Endodermal cell (in vitro differentiated cells): ENCODE measurements at regions not wholly inside any gene's neighbourhood (a gene's known extent, or its start where the extent isn't known, plus 50 kb on each side); places are given as distances from the start of the nearest gene placed in this dataset.

Experiments
- DNase-seq: peaks from one replicate; pipeline ENCODE4 v3.0.0-alpha.2; 2017
- H3K27ac ChIP-seq: 2 replicates; pipeline ENCODE4 v1.5.1; 2013; ENCODE audit warnings: mild to moderate bottlenecking, low read depth, low read length, moderate library complexity
- H3K27me3 ChIP-seq: 2 replicates; pipeline ENCODE4 v1.6.1; 2013; ENCODE audit warnings: mild to moderate bottlenecking, low read length, moderate library complexity; ENCODE audit not compliant: insufficient read depth, control insufficient read depth, poor library complexity, severe bottlenecking
- H3K36me3 ChIP-seq: 2 replicates; pipeline ENCODE4 v1.7.0; 2013; ENCODE audit warnings: mild to moderate bottlenecking, low read length, moderate library complexity; ENCODE audit not compliant: control insufficient read depth, insufficient read depth
- H3K4me1 ChIP-seq: one replicate; pipeline ENCODE4 v1.7.0; 2013; ENCODE audit warnings: low read length; ENCODE audit not compliant: control insufficient read depth, insufficient read depth
- H3K4me3 ChIP-seq: 2 replicates; pipeline ENCODE4 v1.5.1; 2013; ENCODE audit warnings: mild to moderate bottlenecking, low read length, moderate library complexity
- H3K9ac ChIP-seq: 2 replicates; pipeline ENCODE4 v1.6.1; 2013; ENCODE audit warnings: mild to moderate bottlenecking, low read length, moderate library complexity; ENCODE audit not compliant: poor library complexity, severe bottlenecking; ENCODE audit errors: extremely low read depth
- H3K9me3 ChIP-seq: 2 replicates; pipeline ENCODE4 v1.6.1; 2013; ENCODE audit warnings: mild to moderate bottlenecking, low read length, moderate library complexity; ENCODE audit not compliant: control insufficient read depth
- H3K27ac Mint-ChIP-seq: 2 replicates; pipeline ENCODE4 v1.8.0; 2020; ENCODE audit warnings: mixed read lengths
- H3K27me3 Mint-ChIP-seq: 2 replicates; pipeline ENCODE4 v1.8.0; 2021; ENCODE audit warnings: mild to moderate bottlenecking, mixed read lengths; ENCODE audit not compliant: insufficient read depth
- H3K36me3 Mint-ChIP-seq: 2 replicates; pipeline ENCODE4 v1.8.0; 2020; ENCODE audit warnings: low read depth, mixed read lengths
- H3K4me1 Mint-ChIP-seq: 2 replicates; pipeline ENCODE4 v1.8.0; 2020; ENCODE audit warnings: mixed read lengths
- H3K4me3 Mint-ChIP-seq: 2 replicates; pipeline ENCODE4 v1.8.0; 2020; ENCODE audit warnings: mild to moderate bottlenecking, moderate library complexity, mixed read lengths
- H3K9me3 Mint-ChIP-seq: 2 replicates; pipeline ENCODE4 v1.8.0; 2020; ENCODE audit warnings: mild to moderate bottlenecking, mixed read lengths
- CTCF ChIP-seq: fragments of 200-600 bp; sonication (generic); conservative IDR thresholded peaks from 2 replicates; pipeline ENCODE4 v1.5.0; 2021; ENCODE audit warnings: antibody characterized with exemption, mild to moderate bottlenecking
- WGBS, 2 experiments: methylation state at CpG; one replicate each; pipeline versions ENCODE4 v1.1.5 to v1.1.7; 2013; ENCODE audit warnings: missing lambda C conversion rate in 2 of 2, mixed read lengths in 1 of 2; ENCODE audit not compliant: insufficient coverage in 1 of 2, insufficient read length in 1 of 2; 5-methylcytosine and 5-hydroxymethylcytosine counted together

DNA sequence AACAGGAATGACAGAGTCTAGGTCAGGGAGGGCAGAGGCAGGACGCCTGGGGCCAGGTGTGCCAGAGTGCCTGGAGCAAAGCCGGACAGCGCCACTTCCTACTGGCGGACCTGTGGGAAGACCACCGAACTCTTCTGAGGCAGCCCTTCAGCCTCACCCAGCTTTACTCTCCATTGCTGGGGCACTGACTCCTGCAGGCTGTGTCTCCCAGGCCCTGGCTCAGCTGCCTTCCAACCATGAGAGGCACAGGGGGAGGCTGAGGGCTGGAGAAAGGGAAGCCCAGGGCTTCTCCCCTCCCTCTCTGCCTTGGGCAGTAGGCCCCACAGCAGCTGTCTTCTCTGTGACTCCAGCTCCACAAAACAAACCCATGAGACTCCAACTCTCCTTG lies 139.6 kb upstream of the UNC5B start:
- no peak overlapping the region for H3K27ac Mint-ChIP-seq
- TF ChIP-seq CTCF: no peak
- WGBS, 2 experiments: 86 to 96% methylated on average over 4 to 5 of the region's 5 CpGs

GRCh38 chr10:71073451-71074175 lies 138.8 kb upstream of the UNC5B start:
- no peaks in the 10 kb centered on the region for H3K4me1 ChIP-seq
- Mint-ChIP-seq H3K27ac (no peak overlapping the region), H3K27me3 (no peaks in the 10 kb centered on the region), H3K9me3 (no peaks in the 10 kb centered on the region), H3K4me1 (peaks cover 6% of the 10 kb centered on the region), H3K4me3 (no peak overlapping the region), H3K36me3 (no peaks in the 10 kb centered on the region)
- no peak overlapping the region for H3K9ac ChIP-seq
- H3K4me3 ChIP-seq: no peak overlapping the region
- no peaks in the 10 kb centered on the region for H3K9me3 ChIP-seq
- no peak for TF ChIP-seq CTCF
- no peak overlapping the region for H3K27ac ChIP-seq
- no peaks in the 10 kb centered on the region for H3K36me3 ChIP-seq
- 88 to 90% methylated on average over 8 to 12 of the region's 12 CpGs for WGBS, 2 experiments
- H3K27me3 ChIP-seq: no peaks in the 10 kb centered on the region
- no peak for DNase-seq

More for the DNA sequence above, 139.6 kb upstream of the UNC5B start:
- Histone ChIP-seq H3K4me3 (no peak overlapping the region), H3K27me3 (no peaks in the 10 kb centered on the region), H3K27ac (no peak overlapping the region), H3K9ac (no peak overlapping the region), H3K36me3 (no peaks in the 10 kb centered on the region), H3K9me3 (no peaks in the 10 kb centered on the region), H3K4me1 (no peaks in the 10 kb centered on the region)
- DNase-seq: peak; percentile 37
- H3K4me1 Mint-ChIP-seq: peaks cover 6% of the 10 kb centered on the region
- H3K36me3 Mint-ChIP-seq: no peaks in the 10 kb centered on the region
- H3K27me3 Mint-ChIP-seq: no peaks in the 10 kb centered on the region
- H3K4me3 Mint-ChIP-seq: no peak overlapping the region
- no peaks in the 10 kb centered on the region for H3K9me3 Mint-ChIP-seq

GRCh38 chr10:71074176-71074755 lies 138.1 kb upstream of the UNC5B start:
- Mint-ChIP-seq H3K27me3 (no peaks in the 10 kb centered on the region), H3K4me1 (peaks cover 6% of the 10 kb centered on the region)
- TF ChIP-seq CTCF: no peak

More at GRCh38 chr10:71074176-71074755, 138.1 kb upstream of the UNC5B start:
- no peaks in the 10 kb centered on the region for H3K9me3 ChIP-seq
- H3K4me3 ChIP-seq: no peak overlapping the region
- Mint-ChIP-seq H3K4me3 (no peak overlapping the region), H3K9me3 (no peaks in the 10 kb centered on the region), H3K36me3 (no peaks in the 10 kb centered on the region), H3K27ac (no peak overlapping the region)
- no peaks in the 10 kb centered on the region for H3K27me3 ChIP-seq
- WGBS, 2 experiments: 80 to 94% methylated on average over 5 to 7 of the region's 7 CpGs
- H3K36me3 ChIP-seq: no peaks in the 10 kb centered on the region
- no peak overlapping the region for H3K27ac ChIP-seq
- no peaks in the 10 kb centered on the region for H3K4me1 ChIP-seq
- DNase-seq: peak; percentile 87
- H3K9ac ChIP-seq: no peak overlapping the region
